Endodermal cell (in vitro differentiated cells): ENCODE measurements at regions not wholly inside any gene's neighbourhood (a gene's known extent, or its start where the extent isn't known, plus 50 kb on each side); places are given as distances from the start of the nearest gene placed in this dataset.

Experiments used
- DNase-seq: peaks from one replicate; pipeline ENCODE4 v3.0.0-alpha.2; 2017
- H3K27ac ChIP-seq: 2 replicates; pipeline ENCODE4 v1.5.1; 2013; ENCODE audit warnings: mild to moderate bottlenecking, low read depth, low read length, moderate library complexity
- H3K27me3 ChIP-seq: 2 replicates; pipeline ENCODE4 v1.6.1; 2013; ENCODE audit warnings: mild to moderate bottlenecking, low read length, moderate library complexity; ENCODE audit not compliant: insufficient read depth, control insufficient read depth, poor library complexity, severe bottlenecking
- H3K36me3 ChIP-seq: 2 replicates; pipeline ENCODE4 v1.7.0; 2013; ENCODE audit warnings: mild to moderate bottlenecking, low read length, moderate library complexity; ENCODE audit not compliant: control insufficient read depth, insufficient read depth
- H3K4me1 ChIP-seq: one replicate; pipeline ENCODE4 v1.7.0; 2013; ENCODE audit warnings: low read length; ENCODE audit not compliant: control insufficient read depth, insufficient read depth
- H3K4me3 ChIP-seq: 2 replicates; pipeline ENCODE4 v1.5.1; 2013; ENCODE audit warnings: mild to moderate bottlenecking, low read length, moderate library complexity
- H3K9ac ChIP-seq: 2 replicates; pipeline ENCODE4 v1.6.1; 2013; ENCODE audit warnings: mild to moderate bottlenecking, low read length, moderate library complexity; ENCODE audit not compliant: poor library complexity, severe bottlenecking; ENCODE audit errors: extremely low read depth
- H3K9me3 ChIP-seq: 2 replicates; pipeline ENCODE4 v1.6.1; 2013; ENCODE audit warnings: mild to moderate bottlenecking, low read length, moderate library complexity; ENCODE audit not compliant: control insufficient read depth
- H3K27ac Mint-ChIP-seq: 2 replicates; pipeline ENCODE4 v1.8.0; 2020; ENCODE audit warnings: mixed read lengths
- H3K27me3 Mint-ChIP-seq: 2 replicates; pipeline ENCODE4 v1.8.0; 2021; ENCODE audit warnings: mild to moderate bottlenecking, mixed read lengths; ENCODE audit not compliant: insufficient read depth
- H3K36me3 Mint-ChIP-seq: 2 replicates; pipeline ENCODE4 v1.8.0; 2020; ENCODE audit warnings: low read depth, mixed read lengths
- H3K4me1 Mint-ChIP-seq: 2 replicates; pipeline ENCODE4 v1.8.0; 2020; ENCODE audit warnings: mixed read lengths
- H3K4me3 Mint-ChIP-seq: 2 replicates; pipeline ENCODE4 v1.8.0; 2020; ENCODE audit warnings: mild to moderate bottlenecking, moderate library complexity, mixed read lengths
- H3K9me3 Mint-ChIP-seq: 2 replicates; pipeline ENCODE4 v1.8.0; 2020; ENCODE audit warnings: mild to moderate bottlenecking, mixed read lengths
- CTCF ChIP-seq: fragments of 200-600 bp; sonication (generic); conservative IDR thresholded peaks from 2 replicates; pipeline ENCODE4 v1.5.0; 2021; ENCODE audit warnings: antibody characterized with exemption, mild to moderate bottlenecking
- WGBS, 2 experiments: methylation state at CpG; one replicate each; pipeline versions ENCODE4 v1.1.5 to v1.1.7; 2013; ENCODE audit warnings: missing lambda C conversion rate in 2 of 2, mixed read lengths in 1 of 2; ENCODE audit not compliant: insufficient coverage in 1 of 2, insufficient read length in 1 of 2; 5-methylcytosine and 5-hydroxymethylcytosine counted together

GRCh38 chr2:4465671-4466070 lies 762.3 kb downstream of the DCDC2C start:
- H3K27ac Mint-ChIP-seq, result no peak overlapping the region
- no peaks in the 10 kb centered on the region for H3K9me3 Mint-ChIP-seq
- no peak for DNase-seq
- H3K4me3 Mint-ChIP-seq, result no peak overlapping the region
- no peaks in the 10 kb centered on the region for H3K4me1 ChIP-seq
- H3K4me3 ChIP-seq, result no peak overlapping the region
- H3K27me3 ChIP-seq, result no peaks in the 10 kb centered on the region
- no peak overlapping the region for H3K9ac ChIP-seq
- no peaks in the 10 kb centered on the region for H3K36me3 ChIP-seq
- no peak overlapping the region for H3K27ac ChIP-seq
- H3K9me3 ChIP-seq, result no peaks in the 10 kb centered on the region
- H3K36me3 Mint-ChIP-seq, result no peaks in the 10 kb centered on the region
- H3K4me1 Mint-ChIP-seq, result no peaks in the 10 kb centered on the region
- H3K27me3 Mint-ChIP-seq, result no peaks in the 10 kb centered on the region
- no peak for TF ChIP-seq CTCF
- WGBS, 2 experiments, result 61 to 76% methylated on average over 2 to 3 of the region's 3 CpGs

GRCh38 chr2:4475618-4476017 lies 772.2 kb downstream of the DCDC2C start:
- Histone ChIP-seq H3K9me3 (no peaks in the 10 kb centered on the region), H3K9ac (no peak overlapping the region), H3K36me3 (no peaks in the 10 kb centered on the region), H3K27me3 (no peaks in the 10 kb centered on the region), H3K4me3 (no peak overlapping the region), H3K4me1 (no peaks in the 10 kb centered on the region), H3K27ac (no peak overlapping the region)
- no peak for TF ChIP-seq CTCF
- Mint-ChIP-seq H3K9me3 (no peaks in the 10 kb centered on the region), H3K4me1 (no peaks in the 10 kb centered on the region), H3K27me3 (no peaks in the 10 kb centered on the region), H3K27ac (no peak overlapping the region), H3K4me3 (no peak overlapping the region), H3K36me3 (no peaks in the 10 kb centered on the region)
- no peak for DNase-seq

GRCh38 chr2:4483050-4483449 lies 779.7 kb downstream of the DCDC2C start:
- no peaks in the 10 kb centered on the region for H3K36me3 ChIP-seq
- no peaks in the 10 kb centered on the region for H3K27me3 ChIP-seq
- Mint-ChIP-seq H3K9me3 (peaks cover 26% of the 10 kb centered on the region), H3K4me1 (no peaks in the 10 kb centered on the region), H3K36me3 (no peaks in the 10 kb centered on the region), H3K4me3 (no peak overlapping the region), H3K27ac (no peak overlapping the region), H3K27me3 (no peaks in the 10 kb centered on the region)
- no peak overlapping the region for H3K27ac ChIP-seq
- no peaks in the 10 kb centered on the region for H3K4me1 ChIP-seq
- H3K4me3 ChIP-seq, result no peak overlapping the region
- no peak overlapping the region for H3K9ac ChIP-seq
- H3K9me3 ChIP-seq, result peaks cover 12% of the 10 kb centered on the region
- DNase-seq, result no peak
- WGBS, 2 experiments, result 76 to 94% methylated on average over 3 of the region's 3 CpGs
- TF ChIP-seq CTCF, result no peak
